GOT3 (cell line): ENCODE measurements at regions not wholly inside any gene's neighbourhood (a gene's known extent, or its start where the extent isn't known, plus 50 kb on each side); places are given as distances from the start of the nearest gene placed in this dataset.
"Not testable (repeated sequence)": the region's sequence is repeated elsewhere in the genome, so short reads cannot be mapped to it uniquely, and the experiment has no call there.

Experiments used
- DNase-seq: peaks from one replicate; lab custom pipeline; 2025; ENCODE audit warnings: mixed read lengths; lab: John Stamatoyannopoulos, UW

DNA sequence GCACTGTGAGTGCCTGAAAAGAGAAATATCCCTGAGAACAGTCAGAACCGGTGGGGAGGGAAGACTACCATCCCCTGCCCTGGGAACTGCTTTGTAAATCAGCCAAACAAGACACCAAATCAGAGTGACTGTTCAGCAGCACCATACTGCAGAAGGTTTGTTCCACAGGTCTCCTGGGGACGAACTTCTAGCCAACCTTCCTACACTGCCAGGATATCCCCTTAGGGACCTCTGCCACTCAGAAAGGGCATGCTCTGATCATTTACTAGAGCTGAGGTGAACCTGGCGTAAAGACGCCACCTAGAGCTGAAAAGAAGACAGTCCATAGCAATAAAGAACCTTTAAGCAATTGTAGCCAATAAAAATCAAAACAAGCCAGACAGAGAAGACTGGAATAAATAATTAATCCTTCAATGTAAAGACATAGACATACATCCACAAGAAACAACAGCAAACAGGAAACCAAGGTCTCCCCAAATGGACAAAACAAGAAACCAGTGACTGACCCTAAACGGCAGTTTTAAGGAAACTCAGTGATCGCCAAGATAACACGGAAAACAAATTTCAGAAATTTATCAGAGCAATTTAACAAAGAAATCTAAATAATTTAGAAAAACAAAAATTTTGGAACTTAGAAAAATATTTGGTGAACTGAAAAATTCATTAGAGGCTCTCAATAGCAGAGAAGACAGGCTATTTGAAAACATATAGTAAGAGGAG is 228.1 kb upstream of the AMIGO2 start:
- DNase-seq: peak; percentile 20

DNA sequence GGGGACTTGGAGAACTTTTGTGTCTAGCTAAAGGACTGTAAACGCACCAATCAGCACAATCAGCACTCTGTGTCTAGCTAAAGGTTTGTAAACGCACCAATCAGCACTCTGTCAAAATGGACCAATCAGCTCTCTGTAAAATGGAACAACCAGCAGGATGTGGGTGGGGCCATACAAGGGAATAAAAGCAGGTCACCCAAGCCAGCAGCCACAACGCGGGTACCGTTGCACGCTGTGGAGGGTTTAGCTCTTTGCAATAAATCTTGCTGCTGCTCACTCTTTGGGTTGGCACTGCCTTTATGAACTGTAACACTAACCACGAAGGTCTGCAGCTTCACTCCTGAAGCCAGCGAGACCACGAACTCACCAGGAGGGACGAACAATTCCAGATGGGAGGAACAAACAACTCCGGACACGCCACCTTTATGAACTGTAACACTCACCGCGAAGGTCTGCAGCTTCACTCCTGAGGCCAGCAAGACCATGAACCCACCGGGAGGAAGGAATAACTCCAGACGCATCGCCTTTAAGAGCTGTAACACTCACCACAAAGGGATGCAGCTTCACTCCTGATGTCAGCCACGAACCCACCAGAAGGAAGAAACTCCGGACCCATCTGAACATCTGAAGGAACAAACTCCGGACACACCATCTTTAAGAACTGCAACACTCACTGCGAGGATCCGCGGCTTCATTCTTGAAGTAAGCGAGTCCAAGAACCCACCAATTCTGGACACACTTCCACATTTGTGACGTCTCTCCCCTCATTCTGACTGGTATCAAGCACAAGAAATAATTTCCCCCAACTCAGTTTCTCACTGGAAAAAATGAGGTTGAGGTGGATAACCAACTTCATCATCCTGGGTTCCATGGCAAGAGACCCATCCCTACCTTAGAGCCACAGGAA is 227.3 kb upstream of the AMIGO2 start:
- DNase-seq: not testable (repeated sequence)

DNA sequence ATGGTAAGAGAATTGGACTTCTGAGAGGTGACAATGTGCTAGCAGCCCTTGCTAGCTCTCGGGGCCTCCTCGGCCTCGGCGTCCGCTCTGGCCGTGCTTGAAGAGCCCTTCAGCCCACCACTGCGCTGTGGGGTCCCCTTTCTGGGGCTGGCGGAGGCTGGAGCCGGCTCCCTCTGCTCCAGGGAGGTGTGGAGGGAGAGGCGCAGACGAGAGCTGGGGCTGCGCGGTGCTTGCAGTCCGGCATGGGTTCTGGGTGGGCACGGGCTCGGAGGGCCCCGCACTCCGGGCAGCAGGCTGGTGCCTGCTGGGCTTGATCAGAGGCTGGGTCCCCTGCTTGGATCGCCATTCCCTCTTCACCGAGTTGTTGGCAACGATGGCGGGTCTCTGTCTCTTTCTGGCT is 226.4 kb upstream of the AMIGO2 start:
- no peak for DNase-seq

DNA sequence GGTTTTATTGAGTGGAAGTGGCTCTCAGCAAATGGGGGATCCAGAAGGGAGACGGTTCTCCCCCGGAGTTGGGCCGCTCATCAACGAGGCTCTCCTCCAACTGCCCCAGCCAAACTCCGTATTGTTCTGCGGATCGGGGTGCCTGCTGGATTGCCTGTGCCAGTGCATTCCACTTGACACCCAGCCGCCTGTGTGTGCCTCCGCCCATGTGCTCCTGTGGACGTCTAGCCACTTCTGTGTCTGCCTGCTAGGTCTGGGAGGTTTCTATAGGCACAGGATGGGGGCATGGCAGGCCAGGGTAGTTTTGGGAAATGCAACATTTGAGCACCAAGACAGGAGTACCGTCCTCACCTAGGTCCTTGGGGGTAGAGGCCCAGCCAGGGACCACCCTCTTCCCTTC is 225.7 kb upstream of the AMIGO2 start:
- no peak for DNase-seq

DNA sequence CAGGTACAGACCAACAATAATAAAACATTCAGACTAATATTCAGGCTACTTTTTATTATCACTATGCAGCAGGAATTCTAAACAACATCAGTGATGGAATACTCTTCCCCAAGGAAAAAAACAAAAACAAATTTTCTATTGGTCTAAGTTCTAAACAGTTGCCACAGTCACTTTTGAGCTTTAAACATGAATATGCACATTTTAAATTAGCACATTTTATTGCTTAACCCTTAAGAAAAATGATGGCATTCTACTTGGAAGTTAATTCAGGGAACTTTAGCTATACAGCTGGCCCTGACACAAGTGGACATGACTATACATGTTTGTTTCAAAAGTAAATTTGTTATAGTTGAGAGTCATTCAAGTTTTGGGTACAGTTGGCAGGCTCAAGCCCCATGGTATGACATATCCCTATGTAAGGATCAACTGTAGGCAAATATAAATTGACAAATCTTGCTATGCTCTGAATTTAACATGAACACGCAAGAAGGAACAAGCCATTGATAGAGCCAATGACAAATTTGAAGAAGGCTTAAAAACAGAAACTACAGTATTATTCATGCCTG is 224.3 kb upstream of the AMIGO2 start:
- no peak for DNase-seq

DNA sequence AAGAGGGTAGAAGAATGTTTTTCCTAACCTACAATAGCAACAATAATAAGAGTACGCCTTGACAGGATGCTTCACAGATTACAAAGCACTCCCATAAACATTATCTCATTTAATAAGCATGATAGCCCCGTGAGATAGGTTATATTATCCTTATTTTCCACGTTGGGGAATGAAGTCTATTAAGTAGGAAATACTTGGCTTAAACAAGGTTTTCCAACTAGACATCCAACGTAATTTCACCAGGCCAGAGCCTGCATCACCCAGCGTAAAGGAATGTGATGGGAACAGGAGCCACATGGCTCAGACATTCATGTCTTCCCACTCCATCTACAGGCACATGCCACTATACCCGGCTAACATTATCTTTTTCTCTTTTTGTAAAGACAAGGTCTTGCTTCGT is 223.4 kb upstream of the AMIGO2 start:
- DNase-seq: no peak

DNA sequence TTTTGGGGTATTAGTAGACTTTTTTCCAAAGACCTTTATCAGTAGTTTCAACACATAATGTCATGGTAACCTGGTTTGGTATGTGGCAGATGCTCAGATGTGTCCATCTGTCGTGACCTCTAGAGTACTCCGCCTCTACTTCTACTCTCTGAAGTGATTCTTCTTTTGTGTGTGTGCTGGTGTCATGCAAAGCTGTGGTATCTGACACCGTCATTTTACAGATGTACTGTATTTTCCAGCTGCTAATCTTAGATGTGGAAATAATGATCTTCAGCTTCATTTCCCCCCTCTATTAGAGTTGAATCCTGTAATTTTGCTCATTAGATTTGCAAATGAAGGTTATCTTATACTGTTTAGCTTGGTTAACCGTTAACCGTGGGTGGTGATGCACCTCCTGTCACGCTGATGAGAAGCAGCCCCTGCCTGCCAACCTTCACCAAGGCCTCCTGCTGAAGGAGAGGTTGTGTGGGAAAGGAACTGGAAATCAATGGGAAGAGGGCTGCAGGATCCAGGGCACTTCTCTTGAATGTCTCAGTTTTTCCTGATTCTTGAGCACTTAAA is 222.4 kb upstream of the AMIGO2 start:
- DNase-seq: no peak

DNA sequence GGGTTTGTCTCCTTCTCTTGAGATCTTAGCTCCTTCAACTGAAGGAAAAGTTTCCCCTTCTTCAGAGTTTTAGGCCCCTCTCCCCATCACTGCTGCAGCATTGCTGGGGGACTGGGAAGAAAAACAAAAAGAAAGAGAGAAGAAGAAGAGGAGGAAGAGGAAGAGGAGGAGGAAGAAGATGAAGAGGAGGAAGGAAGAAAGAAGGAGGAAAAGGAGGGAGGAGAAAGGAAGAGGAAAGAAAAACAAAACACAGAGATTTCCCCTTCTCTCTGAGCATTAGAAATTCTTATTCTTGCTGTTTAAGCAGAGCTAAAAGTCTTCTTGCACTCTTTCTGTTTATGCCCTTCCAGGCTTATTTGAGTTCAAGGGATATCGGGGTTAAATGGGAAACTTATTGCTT is 219.8 kb upstream of the AMIGO2 start:
- no peak for DNase-seq

DNA sequence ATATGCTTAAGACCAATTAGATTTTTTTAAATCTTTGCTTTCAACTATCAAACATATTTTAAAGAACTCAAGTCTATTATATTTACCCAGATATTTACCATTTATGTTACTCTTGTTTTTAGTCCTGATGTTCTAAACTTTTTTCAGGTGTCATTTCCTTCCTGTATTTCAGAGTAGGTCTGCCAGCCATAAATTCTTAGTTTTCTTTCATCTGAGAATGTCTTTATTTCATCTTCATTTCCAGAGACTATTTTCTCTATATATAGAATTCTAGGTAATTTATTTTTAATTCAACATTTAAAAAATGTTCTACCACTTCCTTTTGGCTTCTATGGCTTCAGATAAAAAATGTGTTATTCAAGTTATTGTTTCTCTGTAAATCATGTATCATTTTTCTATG is 218.2 kb upstream of the AMIGO2 start:
- DNase-seq: no peak

DNA sequence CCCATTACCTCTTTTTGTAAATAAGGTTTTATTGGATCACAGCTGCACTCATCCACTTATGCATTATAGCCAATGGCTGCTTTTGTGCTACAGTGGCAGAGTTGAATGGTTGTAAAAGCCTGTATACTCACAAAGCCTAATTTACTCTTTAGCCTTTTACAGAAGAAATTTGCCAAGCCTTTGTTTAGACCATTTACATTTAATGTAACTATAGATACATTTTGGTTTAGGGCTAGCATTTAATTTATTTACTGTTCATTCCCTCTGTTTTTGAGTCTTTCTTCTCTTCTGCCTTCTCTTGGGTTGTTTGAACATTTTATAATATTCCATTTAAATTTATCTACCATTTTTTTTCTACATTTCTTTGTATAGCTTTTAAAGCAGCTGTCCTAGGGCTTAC is 217.1 kb upstream of the AMIGO2 start:
- DNase-seq: no peak

DNA sequence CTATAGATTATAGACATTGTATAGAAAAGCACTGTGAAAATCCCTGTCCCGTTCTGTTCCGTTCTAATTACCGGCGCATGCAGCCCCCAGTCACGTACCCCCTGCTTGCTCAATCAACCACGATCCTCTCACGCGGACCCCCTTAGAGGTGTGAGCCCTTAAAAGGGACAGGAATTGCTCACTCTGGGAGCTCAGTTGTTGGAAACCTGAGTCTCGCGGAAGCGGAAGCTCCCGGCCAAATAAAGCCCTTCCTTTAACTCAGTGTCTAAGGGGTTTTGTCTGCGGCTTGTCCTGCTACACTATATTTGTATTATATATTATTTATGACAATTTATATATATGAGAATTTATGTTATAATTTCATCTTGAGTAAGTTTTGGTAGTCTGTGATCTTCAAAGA is 213.6 kb upstream of the AMIGO2 start:
- DNase-seq: no peak

DNA sequence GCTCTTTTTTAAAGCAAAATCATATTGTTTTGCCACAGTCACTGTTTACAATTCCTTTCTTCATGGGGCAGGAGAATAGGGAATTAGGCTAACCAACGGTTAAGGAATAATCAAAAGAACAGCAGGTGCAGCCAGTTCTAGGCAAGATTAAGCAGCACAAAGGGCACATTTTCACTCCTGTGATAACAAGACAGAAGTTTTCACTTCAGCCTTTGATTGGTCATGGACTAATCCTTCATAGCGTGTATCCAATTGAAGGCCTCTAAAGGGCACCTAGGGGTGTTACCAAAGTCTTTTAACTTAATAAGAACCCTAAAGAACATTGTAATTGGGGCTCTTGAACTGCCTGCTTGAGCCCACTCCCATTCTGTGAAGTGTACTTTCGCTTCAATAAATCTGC is 206.9 kb upstream of the AMIGO2 start:
- DNase-seq: no peak
